ENCODE measurements at regions not wholly inside any gene's neighbourhood (a gene's known extent, or its start where the extent isn't known, plus 50 kb on each side); places are given as distances from the start of the nearest gene placed in this dataset.
A peak's percentile ranks its signal among the peaks of the same experiment; 100 is the strongest.

DNA sequence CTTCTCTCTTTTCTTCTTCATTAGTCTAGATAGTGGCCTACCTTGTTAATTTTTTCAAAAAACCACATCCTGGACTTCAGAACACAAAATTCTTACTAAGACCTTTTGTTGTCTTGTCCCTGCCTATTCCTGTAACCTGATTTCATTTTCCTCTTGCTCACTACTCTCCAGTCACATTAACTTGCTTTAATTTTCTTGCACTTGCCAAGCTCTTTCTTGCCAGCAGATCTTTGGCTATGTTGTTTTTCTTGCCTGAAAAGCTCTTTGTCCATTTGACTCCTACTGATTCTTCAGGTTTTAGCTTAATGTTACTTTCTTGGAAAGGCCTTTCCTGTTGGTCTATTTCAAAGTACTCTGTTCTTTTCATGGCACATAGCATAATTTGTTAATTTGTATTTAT is 356.8 kb downstream of the OSTF1 start:
- Histone ChIP-seq H3K27ac (peak overlapping the region in 1 of 2 donors; percentile 2), H3K4me3 (no peak overlapping the region)
- TF ChIP-seq, protein P1, sequence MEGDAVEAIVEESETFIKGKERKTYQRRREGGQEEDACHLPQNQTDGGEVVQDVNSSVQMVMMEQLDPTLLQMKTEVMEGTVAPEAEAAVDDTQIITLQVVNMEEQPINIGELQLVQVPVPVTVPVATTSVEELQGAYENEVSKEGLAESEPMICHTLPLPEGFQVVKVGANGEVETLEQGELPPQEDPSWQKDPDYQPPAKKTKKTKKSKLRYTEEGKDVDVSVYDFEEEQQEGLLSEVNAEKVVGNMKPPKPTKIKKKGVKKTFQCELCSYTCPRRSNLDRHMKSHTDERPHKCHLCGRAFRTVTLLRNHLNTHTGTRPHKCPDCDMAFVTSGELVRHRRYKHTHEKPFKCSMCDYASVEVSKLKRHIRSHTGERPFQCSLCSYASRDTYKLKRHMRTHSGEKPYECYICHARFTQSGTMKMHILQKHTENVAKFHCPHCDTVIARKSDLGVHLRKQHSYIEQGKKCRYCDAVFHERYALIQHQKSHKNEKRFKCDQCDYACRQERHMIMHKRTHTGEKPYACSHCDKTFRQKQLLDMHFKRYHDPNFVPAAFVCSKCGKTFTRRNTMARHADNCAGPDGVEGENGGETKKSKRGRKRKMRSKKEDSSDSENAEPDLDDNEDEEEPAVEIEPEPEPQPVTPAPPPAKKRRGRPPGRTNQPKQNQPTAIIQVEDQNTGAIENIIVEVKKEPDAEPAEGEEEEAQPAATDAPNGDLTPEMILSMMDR (IDR thresholded peaks at IDR 0.05) = no peak
- no peak for DNase-seq (ENCODE audit: low spot score)

DNA sequence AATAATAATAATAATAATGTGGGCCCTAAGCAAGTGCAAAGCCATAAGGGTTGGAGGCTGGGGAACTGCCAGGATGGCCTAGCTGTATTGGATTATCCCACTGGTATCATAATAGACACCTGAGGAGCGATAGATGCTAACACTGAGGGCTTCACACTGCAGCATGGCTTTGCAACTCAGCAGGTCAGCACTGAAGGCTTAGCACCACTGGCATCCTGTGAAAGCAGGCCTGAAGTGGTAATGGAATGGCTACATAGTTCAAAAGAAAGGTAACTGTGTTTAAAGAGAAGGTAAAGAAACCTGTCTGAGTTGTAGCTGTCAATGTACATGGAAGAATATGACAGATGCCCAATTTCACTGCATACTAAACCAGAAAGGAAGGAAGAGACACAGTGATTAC is 359.0 kb downstream of the OSTF1 start:
- TF ChIP-seq, protein P1 (IDR thresholded peaks at IDR 0.05) = no peak
- DNase-seq (ENCODE audit: low spot score) = no peak
- no peak overlapping the region for H3K4me3 ChIP-seq
- H3K27ac ChIP-seq = peak overlapping the region in 1 of 2 donors; percentile 55

DNA sequence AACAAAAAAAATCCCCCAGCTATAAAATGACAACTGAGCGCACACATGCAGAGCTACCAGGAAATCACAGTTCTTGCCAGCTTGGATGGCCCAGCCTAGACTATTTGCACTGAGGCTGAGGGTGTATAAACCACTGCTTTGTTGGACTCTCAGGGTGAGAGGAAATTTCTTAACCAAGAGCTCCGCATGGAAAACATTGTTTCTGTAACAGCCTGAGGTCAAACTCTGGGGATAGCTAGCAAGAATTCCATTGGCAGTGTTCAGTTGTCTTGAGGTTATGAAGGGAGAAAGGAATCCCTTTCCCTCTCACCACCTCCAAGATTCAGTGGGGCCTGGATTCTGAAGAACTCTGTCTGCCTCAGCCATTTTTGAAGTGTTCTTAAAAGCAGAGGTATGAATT is 360.0 kb downstream of the OSTF1 start:
- no peak for DNase-seq (ENCODE audit: low spot score)
- no peak overlapping the region for H3K4me3 ChIP-seq
- H3K27ac ChIP-seq = peak overlapping the region in 1 of 2 donors; percentile 55
- TF ChIP-seq, protein P1 (IDR thresholded peaks at IDR 0.05) = no peak

- no peak overlapping the region for H3K4me3 ChIP-seq
- TF ChIP-seq, protein P1 (IDR thresholded peaks at IDR 0.05) = no peak
- no peak for DNase-seq (ENCODE audit: low spot score)
- H3K27ac ChIP-seq = peak overlapping the region in 1 of 2 donors; percentile 31
Observed at GRCh38 chr9:75448955-75449354, 360.6 kb downstream of the OSTF1 start.

GRCh38 chr9:75451045-75451444 is 362.7 kb downstream of the OSTF1 start:
- DNase-seq (ENCODE audit: low spot score) = no peak
- no peak overlapping the region for H3K4me3 ChIP-seq
- H3K27ac ChIP-seq = peak overlapping the region; percentile 3 to 51
- TF ChIP-seq, protein P1 (IDR thresholded peaks at IDR 0.05) = no peak

- Histone ChIP-seq H3K4me3 (no peak overlapping the region), H3K27ac (peak overlapping the region in 1 of 2 donors; percentile 51)
- DNase-seq (ENCODE audit: low spot score) = no peak
- TF ChIP-seq, protein P1 (IDR thresholded peaks at IDR 0.05) = no peak
Observed at GRCh38 chr9:75451505-75451904, 363.2 kb downstream of the OSTF1 start.

- H3K27ac ChIP-seq = peak overlapping the region in 1 of 2 donors; percentile 62
- H3K4me3 ChIP-seq = no peak overlapping the region
- DNase-seq (ENCODE audit: low spot score) = no peak
- TF ChIP-seq, protein P1 (IDR thresholded peaks at IDR 0.05) = no peak
Observed at GRCh38 chr9:75452512-75452911, 364.2 kb downstream of the OSTF1 start.
